SW480 (cell line): ENCODE measurements at regions not wholly inside any gene's neighbourhood (a gene's known extent, or its start where the extent isn't known, plus 50 kb on each side); places are given as distances from the start of the nearest gene placed in this dataset.
"Not testable (repeated sequence)": the region's sequence is repeated elsewhere in the genome, so short reads cannot be mapped to it uniquely, and the experiment has no call there.

Source experiments
- DNase-seq: peaks from one replicate; pipeline ENCODE4 v3.0.0-alpha.2; 2016; ENCODE audit warnings: low spot score

DNA sequence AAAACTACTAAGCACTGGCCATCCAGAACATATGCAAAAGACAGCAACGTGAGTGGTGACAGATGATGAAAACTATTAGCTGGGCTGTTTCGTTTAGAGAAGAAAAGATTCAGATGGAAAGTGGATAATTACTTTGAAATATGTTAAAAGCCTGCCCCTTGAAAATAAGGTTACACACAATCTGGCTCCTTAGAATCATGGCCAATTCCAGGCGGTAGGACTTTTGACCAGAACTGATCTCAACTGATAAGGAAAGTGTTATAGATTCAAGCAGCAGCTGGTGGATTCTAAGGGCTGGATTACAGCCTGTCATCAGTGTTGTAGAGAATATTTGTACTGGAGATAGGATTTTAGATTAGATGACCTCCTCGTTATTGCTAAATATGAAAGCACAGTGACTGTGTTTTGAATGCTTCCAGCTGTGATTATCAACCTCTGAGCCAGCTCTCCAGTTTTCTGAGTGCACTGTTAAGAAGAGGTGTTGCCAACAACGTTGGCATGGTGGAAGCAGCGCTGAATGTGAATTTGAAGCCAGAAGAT lies 75.1 kb downstream of the KBTBD2 start:
- not testable (repeated sequence) for DNase-seq

DNA sequence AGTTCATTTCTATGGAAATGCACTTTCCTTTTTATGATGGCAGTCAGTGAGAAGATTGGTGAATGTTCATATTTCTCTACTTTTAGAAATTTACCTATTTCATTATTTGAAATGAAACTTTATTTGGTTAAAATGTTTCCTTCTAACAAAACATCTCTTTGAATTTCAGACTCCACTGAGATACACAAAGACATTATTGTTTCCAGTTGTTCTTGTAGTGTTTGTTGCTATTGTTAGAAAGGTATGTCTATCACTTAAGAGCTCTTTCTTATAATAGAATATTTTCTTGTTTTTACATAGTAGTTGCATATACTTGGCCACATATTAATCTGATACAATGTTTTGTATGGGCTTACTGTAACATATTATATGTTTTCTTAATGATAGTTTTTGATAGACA lies 76.8 kb downstream of the KBTBD2 start:
- DNase-seq, result not testable (repeated sequence)

DNA sequence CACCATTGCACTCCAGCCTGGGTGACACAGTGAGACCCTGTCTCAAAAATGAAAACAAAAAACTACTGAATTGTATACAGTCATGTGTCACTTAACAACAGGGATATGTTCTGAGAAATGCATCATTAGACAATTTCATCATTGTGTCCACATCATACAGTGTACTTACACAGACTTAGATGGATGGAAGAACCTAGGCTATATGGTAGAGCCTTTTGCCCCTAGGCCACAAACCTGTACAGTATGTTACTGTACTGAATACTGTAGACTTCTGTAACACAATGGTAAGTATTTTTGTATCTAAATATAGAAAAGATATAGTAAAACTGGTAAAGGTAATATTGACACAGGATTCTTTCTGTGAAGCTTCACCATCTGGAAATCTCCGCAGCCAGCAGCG lies 81.7 kb downstream of the KBTBD2 start:
- no peak for DNase-seq

- DNase-seq, result no peak
Observed at GRCh38 chr7:32809347-32809746, 82.2 kb downstream of the KBTBD2 start.

GRCh38 chr7:32803406-32804141 lies 88.0 kb downstream of the KBTBD2 start:
- no peak for DNase-seq

DNA sequence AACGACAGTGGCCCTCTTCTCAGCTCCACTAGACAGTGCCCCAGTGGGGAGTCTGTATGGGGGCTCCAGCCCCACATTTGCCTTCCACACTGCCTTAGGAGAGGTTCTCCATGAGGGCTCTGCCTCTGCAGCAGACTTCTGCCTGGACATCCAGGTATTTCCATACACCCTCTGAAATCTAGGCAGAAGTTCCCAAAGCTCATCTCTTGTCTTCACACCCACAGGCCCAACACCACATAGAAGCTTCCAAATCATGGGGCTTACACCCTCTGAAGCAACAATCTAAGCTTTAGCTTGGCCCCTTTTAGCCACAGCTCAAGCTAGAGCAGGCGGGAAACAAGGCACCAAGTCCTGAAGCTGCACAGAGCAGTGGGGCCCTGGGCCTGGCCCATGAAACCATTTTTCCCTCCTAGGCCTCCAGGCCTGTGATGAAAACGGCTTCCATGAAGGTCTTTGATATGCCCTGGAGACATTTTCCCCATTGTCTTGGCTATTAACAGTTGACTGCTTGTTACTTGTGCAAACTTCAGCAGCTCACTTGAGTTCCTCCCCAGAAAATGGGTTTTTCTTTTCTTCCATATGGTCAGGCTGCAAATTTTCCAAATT lies 89.2 kb downstream of the KBTBD2 start:
- DNase-seq, result no peak

DNA sequence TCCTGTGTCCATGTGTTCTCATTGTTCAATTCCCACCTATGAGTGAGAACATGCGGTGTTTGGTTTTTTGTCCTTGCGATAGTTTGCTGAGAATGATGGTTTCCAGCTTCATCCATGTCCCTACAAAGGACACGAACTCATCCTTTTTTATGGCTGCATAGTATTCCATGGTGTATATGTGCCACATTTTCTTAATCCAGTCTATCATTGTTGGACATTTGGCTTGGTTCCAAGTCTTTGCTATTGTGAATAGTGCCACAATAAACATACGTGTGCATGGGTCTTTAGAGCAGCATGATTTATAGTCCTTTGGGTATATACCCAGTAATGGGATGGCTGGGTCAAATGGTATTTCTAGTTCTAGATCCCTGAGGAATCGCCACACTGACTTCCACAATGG lies 98.5 kb downstream of the KBTBD2 start:
- not testable (repeated sequence) for DNase-seq

DNA sequence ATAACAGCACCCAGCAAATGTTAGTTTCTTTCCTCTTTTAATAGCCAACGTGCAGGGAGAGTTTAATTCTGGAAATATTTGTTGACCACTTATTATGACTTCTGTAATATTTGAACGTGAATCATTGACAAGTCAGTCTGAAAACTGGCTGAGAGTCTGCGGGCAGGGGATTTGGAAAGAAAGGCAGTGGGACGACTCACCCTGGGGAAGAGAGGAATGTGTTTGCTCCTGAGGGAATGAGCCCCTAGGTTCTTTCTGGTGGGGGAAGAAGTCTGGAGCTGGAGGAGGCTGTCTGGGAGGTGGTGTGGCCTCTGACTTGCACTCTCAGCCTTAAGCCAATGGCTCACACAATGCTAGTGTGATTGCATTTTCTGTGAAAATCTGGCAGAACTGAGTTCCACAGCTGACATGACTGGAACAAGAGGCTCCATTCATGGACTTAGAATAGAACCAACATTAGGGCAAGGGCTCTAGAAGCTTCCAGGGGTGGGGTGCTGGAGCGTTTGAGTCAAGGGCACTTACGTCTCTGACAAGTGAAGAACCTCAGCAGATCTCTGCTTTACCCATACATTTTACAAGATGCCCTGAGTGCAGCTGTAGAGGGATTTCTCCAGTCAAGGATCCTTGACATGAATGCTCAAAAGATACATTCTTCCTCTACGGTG lies 100.7 kb downstream of the KBTBD2 start:
- not testable (repeated sequence) for DNase-seq

GRCh38 chr7:32789266-32789665 lies 102.3 kb downstream of the KBTBD2 start:
- not testable (repeated sequence) for DNase-seq

- not testable (repeated sequence) for DNase-seq
Observed at GRCh38 chr7:32788174-32788573, 103.4 kb downstream of the KBTBD2 start.

GRCh38 chr7:32785365-32785944 lies 106.1 kb downstream of the KBTBD2 start:
- not testable (repeated sequence) for DNase-seq

DNA sequence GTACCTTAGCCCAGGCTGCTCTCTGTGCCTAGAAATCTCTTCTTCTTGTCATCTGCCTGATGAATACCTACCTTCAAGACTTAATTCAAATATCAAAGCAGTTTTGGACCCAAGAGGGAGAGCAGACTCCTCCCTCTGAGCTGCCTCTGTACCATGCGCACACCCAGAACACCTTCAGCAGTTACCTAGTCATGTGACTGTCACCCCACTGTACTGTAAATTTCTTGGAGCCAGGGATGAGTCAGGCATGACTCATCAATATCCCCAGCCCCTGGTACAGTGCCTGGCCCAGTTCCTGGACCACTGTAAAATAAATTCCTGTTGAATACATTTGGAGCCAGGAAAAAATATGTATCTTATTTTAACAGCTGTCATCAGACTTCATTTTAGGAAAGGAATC lies 111.7 kb downstream of the KBTBD2 start:
- DNase-seq, result not testable (repeated sequence)

GRCh38 chr7:32779167-32779566 lies 112.4 kb downstream of the KBTBD2 start:
- no peak for DNase-seq

DNA sequence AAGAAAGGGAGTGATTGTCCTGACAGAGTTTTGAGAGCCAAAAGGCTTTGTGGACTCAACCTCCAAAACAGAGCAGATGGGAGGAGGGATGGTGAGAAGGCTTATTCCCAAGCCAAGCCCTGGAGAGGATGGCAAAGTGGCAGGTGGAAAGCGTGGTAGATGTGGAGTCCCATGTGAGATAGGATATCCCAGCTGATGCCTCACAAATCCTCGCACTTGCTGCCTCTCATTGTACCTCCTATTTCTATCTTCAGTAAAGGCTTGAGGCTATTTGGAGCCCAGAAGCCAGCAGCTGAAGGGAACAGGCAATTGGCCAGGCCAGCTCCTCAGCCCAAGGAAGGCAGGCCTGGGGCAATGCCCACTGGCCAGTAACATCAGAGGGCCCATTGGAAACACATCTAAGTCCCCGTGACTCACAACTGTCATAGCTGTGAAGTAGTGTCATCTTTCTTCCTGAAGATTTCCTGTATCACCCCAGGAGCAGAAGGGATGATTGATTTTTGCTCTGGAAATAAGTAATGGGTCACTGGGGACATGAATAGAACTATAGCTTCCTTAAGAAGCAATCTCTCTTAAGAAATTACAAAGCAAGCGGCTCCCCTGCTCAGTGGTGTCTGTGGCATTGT lies 114.4 kb downstream of the KBTBD2 start:
- DNase-seq, result not testable (repeated sequence)

DNA sequence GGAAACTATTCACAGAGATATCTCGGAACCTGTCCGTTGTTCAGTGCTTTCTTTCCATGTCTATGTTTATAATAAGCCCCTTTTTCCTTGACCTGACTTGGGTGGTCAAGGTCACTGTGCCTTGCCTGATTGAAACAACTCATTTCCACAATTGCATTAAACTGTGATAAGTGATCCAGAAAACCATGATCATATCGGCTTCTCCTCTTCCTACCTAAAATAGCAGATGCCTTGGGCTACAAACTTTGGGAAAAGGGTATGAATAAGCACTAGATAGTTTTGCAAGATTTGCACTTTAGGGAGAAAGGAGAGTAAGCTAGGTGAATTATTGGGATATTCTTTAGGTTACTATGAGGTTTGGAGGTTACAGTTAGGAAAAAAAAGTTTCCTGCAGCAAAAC lies 115.2 kb downstream of the KBTBD2 start:
- DNase-seq, result not testable (repeated sequence)

DNA sequence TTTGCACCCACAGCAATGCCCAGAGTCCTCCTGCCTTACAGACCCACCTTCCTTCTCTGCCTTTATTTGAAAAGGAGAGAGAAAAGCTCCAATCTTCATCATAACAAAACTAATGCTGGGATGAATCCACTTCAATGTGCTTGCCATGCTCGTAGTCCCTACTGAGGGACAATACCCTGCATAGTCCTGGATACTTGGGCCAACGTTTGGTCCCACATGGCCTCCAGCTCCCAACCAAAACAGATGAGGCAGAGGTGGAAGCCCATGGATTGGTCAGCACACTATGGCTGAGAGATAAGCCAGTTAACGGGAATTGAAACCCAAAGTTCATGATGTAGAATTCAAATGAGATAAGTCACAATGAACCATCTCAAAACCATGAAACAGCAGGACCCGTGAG lies 115.8 kb downstream of the KBTBD2 start:
- not testable (repeated sequence) for DNase-seq

DNA sequence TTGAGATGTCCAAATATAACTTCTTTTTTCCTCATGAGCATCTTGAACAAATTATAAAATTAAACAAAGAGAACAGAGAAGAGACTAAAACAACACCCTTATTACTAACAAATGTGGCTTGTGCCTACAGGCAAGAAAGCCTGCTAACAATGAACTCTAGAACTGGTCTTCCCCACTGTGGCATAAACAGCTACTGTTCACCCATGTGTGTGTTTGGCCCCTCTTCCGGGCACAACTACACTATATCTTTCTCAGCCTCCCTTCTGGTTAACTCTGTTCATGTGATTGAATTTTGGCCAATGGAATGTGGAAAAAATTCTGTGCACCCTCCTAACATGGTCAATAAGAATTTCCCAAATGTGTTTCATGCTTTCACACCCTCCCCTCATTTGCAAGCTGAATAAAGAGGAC lies 117.0 kb downstream of the KBTBD2 start:
- DNase-seq, result no peak

- DNase-seq, result not testable (repeated sequence)
Observed at GRCh38 chr7:32768866-32769510, 122.6 kb downstream of the KBTBD2 start.

DNA sequence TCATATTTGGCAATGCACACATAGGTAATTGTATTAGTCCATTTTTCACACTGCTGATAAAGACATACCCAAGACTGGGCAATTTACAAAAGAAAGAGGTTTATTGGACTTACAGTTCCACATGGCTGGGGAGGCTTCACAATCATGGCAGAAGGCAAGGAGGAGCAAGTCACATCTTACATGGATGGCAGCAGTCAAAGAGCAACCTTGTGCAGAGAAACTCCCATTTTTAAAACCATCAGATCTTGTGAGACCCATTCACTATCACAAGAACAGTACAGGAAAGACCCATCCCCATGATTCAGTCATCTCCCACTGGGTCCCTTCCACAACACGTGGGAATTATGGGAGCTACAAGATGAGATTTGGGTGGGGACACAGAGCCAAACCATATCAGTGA lies 123.2 kb downstream of the KBTBD2 start:
- DNase-seq, result not testable (repeated sequence)

GRCh38 chr7:32765649-32766251 lies 125.8 kb downstream of the KBTBD2 start:
- DNase-seq, result peak; percentile 50

- no peak for DNase-seq
Observed at GRCh38 chr7:32765185-32765584, 126.4 kb downstream of the KBTBD2 start.
